HEK293 (cell line): ENCODE measurements at regions not wholly inside any gene's neighbourhood (a gene's known extent, or its start where the extent isn't known, plus 50 kb on each side); places are given as distances from the start of the nearest gene placed in this dataset.
A peak's percentile ranks its signal among the peaks of the same experiment; 100 is the strongest.

ENCODE experiments used
- IKZF3 ChIP-seq: fragments of 450-650 bp; IDR thresholded peaks from 2 replicates; pipeline ENCODE4 v1.5.0; 2018; ENCODE audit warnings: missing biosample characterization, mild to moderate bottlenecking, missing genetic modification characterization, moderate library complexity
- MYNN ChIP-seq: fragments of 450-650 bp; formaldehyde crosslinking; IDR thresholded peaks from 2 replicates; pipeline ENCODE4 v1.5.1; 2016; ENCODE audit warnings: missing biosample characterization, missing genetic modification characterization, borderline replicate concordance
- PRDM1 ChIP-seq: fragments of 450-650 bp; formaldehyde crosslinking; IDR thresholded peaks from 2 replicates; pipeline ENCODE4; 2016; ENCODE audit warnings: missing biosample characterization, missing genetic modification characterization
- PRDM2 ChIP-seq: fragments of 450-650 bp; formaldehyde crosslinking; IDR thresholded peaks from 2 replicates; pipeline ENCODE4 v1.5.1; 2016; ENCODE audit warnings: missing biosample characterization, missing genetic modification characterization, borderline replicate concordance
- SP2 ChIP-seq: fragments of 450-650 bp; formaldehyde crosslinking; IDR thresholded peaks from 2 replicates; pipeline ENCODE4 v1.5.1; 2016; ENCODE audit warnings: missing biosample characterization, missing genetic modification characterization
- SP3 ChIP-seq: fragments of 450-650 bp; formaldehyde crosslinking; IDR thresholded peaks from 2 replicates; pipeline ENCODE4 v1.5.1; 2016; ENCODE audit warnings: missing biosample characterization, missing genetic modification characterization
- ZBTB17 ChIP-seq: fragments of 450-650 bp; formaldehyde crosslinking; IDR thresholded peaks from 2 replicates; pipeline ENCODE4 v1.5.1; 2016; ENCODE audit warnings: missing biosample characterization, missing genetic modification characterization
- ZBTB20 ChIP-seq: fragments of 450-650 bp; formaldehyde crosslinking; IDR thresholded peaks from 2 replicates; pipeline ENCODE4 v1.5.1; 2016; ENCODE audit warnings: missing biosample characterization, missing genetic modification characterization
- ZBTB26 ChIP-seq: fragments of 450-650 bp; formaldehyde crosslinking; optimal IDR thresholded peaks from 2 replicates; pipeline ENCODE3; 2016; ENCODE audit warnings: missing biosample characterization, mild to moderate bottlenecking, missing genetic modification characterization
- ZBTB49 ChIP-seq: fragments of 450-650 bp; formaldehyde crosslinking; IDR thresholded peaks from 2 replicates; pipeline ENCODE4 v1.5.1; 2016; ENCODE audit warnings: missing biosample characterization, missing genetic modification characterization, low read depth
- ZBTB7A ChIP-seq: fragments of 450-650 bp; formaldehyde crosslinking; IDR thresholded peaks from 2 replicates; pipeline ENCODE4 v1.5.1; 2016; ENCODE audit warnings: low read depth, missing biosample characterization, missing genetic modification characterization
- ZFP37 ChIP-seq: fragments of 450-650 bp; formaldehyde crosslinking; IDR thresholded peaks from 2 replicates; pipeline ENCODE4 v1.5.1; 2016; ENCODE audit warnings: missing biosample characterization, missing genetic modification characterization
- ZNF16 ChIP-seq: fragments of 450-650 bp; formaldehyde crosslinking; IDR thresholded peaks from 2 replicates; pipeline ENCODE4 v1.5.1; 2016; ENCODE audit warnings: low read depth, missing biosample characterization, missing genetic modification characterization
- ZNF341 ChIP-seq: fragments of 450-650 bp; formaldehyde crosslinking; IDR thresholded peaks from 2 replicates; pipeline ENCODE4; 2016; ENCODE audit warnings: low read depth, missing biosample characterization, missing genetic modification characterization
- ZNF48 ChIP-seq: fragments of 450-650 bp; formaldehyde crosslinking; IDR thresholded peaks from 2 replicates; pipeline ENCODE4 v1.5.1; 2016; ENCODE audit warnings: missing biosample characterization, missing genetic modification characterization
- ZNF513 ChIP-seq: fragments of 450-650 bp; IDR thresholded peaks from 2 replicates; pipeline ENCODE4 v1.5.1; 2018; ENCODE audit warnings: missing biosample characterization, missing genetic modification characterization
- ZNF558 ChIP-seq: fragments of 450-650 bp; formaldehyde crosslinking; IDR thresholded peaks from 2 replicates; pipeline ENCODE4 v1.5.1; 2016; ENCODE audit warnings: missing biosample characterization, missing genetic modification characterization
- ZNF600 ChIP-seq: fragments of 450-650 bp; formaldehyde crosslinking; IDR thresholded peaks from 2 replicates; pipeline ENCODE4 v1.5.1; 2016; ENCODE audit warnings: missing biosample characterization, missing genetic modification characterization
- ZNF626 ChIP-seq: fragments of 450-650 bp; sonication (Bioruptor Pico); formaldehyde crosslinking; IDR thresholded peaks from 2 replicates; pipeline ENCODE4 v1.5.1; 2018; ENCODE audit warnings: missing biosample characterization, missing genetic modification characterization, inconsistent platforms
- ZNF639 ChIP-seq: fragments of 450-650 bp; formaldehyde crosslinking; IDR thresholded peaks from 2 replicates; pipeline ENCODE4 v1.5.1; 2016; ENCODE audit warnings: missing biosample characterization, missing genetic modification characterization
- ZNF747 ChIP-seq: fragments of 450-650 bp; formaldehyde crosslinking; IDR thresholded peaks from 2 replicates; pipeline ENCODE4 v1.5.1; 2016; ENCODE audit warnings: missing biosample characterization, missing genetic modification characterization
- ZSCAN16 ChIP-seq: fragments of 450-650 bp; formaldehyde crosslinking; IDR thresholded peaks from 2 replicates; pipeline ENCODE4 v1.5.1; 2016; ENCODE audit warnings: missing biosample characterization, missing genetic modification characterization
- ZSCAN23 ChIP-seq: fragments of 450-650 bp; formaldehyde crosslinking; IDR thresholded peaks from 2 replicates; pipeline ENCODE4 v1.5.1; 2016; ENCODE audit warnings: missing biosample characterization, missing genetic modification characterization

GRCh38 chr5:124908581-124909451, 162.4 kb upstream of the ZNF608 start (continued):
- TF ChIP-seq ZNF639 (tag by site-specific recombination) (peak; percentile 97), ZBTB7A (no peak; the same call in 1 of the 2 replicates), ZBTB17 (peak; percentile 88), MYNN (tag by site-specific recombination) (0 out of 2 replicates have a peak, but pooled peaks have one; percentile 18), ZNF48 (tag by site-specific recombination) (no peak), ZNF558 (tag by site-specific recombination) (peak; percentile 50), ZNF341 (tag by site-specific recombination) (0 out of 2 replicates have a peak, but pooled peaks have one; percentile 23), ZSCAN16 (tag by site-specific recombination) (no peak), ZBTB20 (0 out of 2 replicates have a peak, but pooled peaks have one; percentile 11), PRDM2 (tag by site-specific recombination) (no peak), ZSCAN23 (tag by site-specific recombination) (peak; percentile 83), ZBTB49 (tag by site-specific recombination) (no peak), ZNF600 (tag by site-specific recombination) (0 out of 2 replicates have a peak, but pooled peaks have one; percentile 14), ZFP37 (peak; percentile 59; the same call in 1 of the 2 replicates), ZNF626 (tag by site-specific recombination) (0 out of 2 replicates have a peak, but pooled peaks have one; percentile 20), ZBTB26 (tag by site-specific recombination) (no peak), SP3 (peak; percentile 56), ZNF16 (no peak), PRDM1 (no peak), ZNF513 (tag by site-specific recombination) (peak; percentile 50; the same call in 1 of the 2 replicates), IKZF3 (tag by site-specific recombination) (peak; percentile 80), SP2 (tag by site-specific recombination) (0 out of 2 replicates have a peak, but pooled peaks have one; percentile 17), ZNF747 (tag by site-specific recombination) (no peak)
